Fibroblast of skin of left biceps (primary cell): ENCODE measurements at regions not wholly inside any gene's neighbourhood (a gene's known extent, or its start where the extent isn't known, plus 50 kb on each side); places are given as distances from the start of the nearest gene placed in this dataset.

ENCODE experiments used
- DNase-seq, 2 experiments: peaks; one replicate each; pipeline ENCODE4 v3.0.0-alpha.2; 2013; ENCODE audit warnings: low read depth in 2 of 2

DNA sequence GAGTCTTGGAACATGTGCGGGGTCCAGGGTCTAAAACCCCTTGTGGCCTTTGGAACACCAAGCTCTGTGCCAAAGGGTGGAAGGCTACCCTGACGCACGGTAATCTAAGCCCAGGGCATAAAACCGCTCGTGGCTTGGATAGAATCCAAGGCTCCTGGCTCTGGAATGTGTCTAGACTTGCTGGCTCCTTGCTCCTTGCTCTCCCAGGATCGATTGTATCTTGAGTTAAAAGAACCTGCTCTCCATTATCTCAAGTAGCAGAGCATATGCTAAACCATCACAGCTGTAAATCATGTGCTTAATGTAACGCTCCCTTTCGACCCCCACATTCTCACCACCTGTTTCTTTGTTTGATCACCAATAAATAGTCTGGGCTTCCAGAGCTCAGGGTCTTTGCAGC is 50.3 kb downstream of the TLCD4 start:
- peak; percentile 12 to 14 for DNase-seq

DNA sequence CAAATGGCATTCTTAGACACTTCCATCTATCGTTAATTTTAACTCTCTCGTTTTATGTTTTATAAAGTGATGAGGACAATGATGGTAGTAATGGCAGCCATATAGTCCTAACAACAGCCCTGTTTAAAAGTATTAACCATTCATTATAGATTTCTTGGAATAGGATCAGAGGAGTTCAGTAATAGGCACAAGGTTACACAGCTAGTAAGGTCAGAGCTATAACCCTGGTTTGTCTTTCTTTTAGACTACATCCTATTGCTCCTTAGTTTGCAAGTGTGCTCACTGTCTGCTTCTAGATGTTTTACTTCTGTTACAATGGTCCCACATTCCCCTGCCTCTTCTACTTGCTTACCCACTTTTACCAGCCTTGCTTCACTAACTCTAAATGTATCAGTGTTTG is 50.9 kb downstream of the TLCD4 start:
- DNase-seq = no peak

DNA sequence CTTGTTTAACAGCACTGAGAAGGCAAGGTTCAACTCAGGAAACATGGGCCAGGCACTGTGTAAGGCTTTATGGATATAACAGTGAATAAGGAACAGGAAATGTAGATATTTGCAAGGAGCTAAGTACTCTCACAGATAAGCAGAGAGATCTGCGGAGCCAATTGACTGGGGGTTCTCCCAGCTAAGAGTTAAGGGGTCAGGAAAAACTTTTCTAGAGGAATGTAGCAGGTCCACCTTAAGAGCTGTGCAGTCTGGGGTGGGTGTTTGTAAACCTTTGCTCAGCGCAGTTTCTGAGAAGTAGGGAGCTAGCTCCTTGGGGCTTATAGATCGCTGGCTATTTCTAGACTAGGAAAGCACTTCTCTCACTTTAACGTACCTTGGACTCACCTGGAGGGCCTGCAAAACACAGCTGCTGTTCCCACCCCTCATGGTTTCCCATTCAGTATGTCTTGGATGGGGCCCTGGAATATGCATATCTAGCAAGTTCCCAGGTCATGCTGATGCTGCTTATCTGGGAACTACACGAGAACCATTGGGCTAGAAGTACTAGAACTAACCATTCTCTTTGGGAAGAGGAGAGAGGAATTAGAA is 51.7 kb downstream of the TLCD4 start:
- DNase-seq = no peak

DNA sequence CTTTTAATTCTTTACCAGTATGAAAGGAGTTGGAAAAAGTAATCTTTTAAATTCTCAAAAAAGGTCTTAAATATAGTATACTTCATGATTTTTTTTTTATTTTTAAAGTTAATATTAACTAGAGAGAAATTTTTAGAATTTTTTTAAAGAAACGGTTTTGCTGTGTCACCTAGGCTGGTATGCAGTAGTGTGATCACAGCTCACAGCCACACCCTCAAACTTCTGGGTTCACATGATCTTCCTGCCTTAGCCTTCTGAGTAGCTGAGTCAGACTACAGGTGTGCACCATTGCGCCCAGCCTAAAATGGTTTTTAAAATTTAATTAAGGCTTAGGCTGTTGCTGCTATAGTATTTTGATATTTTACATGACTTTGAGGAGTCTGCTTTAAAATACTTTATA is 52.4 kb downstream of the TLCD4 start:
- no peak for DNase-seq

DNA sequence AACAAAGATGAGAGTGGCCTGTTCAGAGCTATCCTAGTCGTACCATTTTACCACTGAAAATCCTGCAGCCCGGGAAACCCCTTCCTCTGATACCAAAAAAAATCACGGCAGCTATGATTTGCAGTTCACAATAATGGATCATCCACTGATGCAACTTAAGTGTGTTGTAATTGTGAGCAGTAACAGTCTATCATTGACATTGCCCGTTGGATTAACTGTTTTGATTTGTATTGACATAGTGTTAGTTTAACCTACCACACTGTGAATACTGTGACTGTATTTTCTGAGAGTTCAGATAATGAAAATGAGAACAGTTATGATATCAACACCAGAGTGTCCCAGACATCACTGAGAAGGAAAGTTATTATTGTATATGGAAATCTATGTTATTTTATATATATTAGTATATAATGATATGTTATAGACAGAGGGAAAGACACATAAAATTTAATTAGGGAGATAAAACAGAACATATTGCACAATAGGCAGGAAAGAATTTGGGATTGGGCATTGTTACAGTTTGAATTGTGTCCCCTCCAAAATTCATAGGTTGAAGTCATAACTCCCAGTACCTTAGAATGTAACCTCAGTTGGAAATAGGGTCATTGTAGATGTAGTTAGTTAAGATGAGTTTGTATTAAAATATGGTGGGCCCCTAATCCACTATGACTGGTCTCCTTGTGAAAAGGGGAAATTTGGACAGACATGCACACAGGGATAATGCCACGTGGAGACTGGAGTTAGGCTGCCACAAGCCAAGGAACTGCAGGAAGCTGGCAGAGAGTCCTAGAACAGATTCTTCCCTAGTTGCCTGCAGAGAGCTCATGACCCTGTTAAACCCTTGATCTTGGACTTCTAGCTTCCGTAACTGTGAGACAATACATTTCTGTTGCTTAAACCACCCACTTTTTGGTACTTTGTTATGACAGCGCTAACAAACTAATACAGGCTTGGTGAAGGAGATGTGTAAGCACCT is 54.4 kb downstream of the TLCD4 start:
- DNase-seq = no peak

DNA sequence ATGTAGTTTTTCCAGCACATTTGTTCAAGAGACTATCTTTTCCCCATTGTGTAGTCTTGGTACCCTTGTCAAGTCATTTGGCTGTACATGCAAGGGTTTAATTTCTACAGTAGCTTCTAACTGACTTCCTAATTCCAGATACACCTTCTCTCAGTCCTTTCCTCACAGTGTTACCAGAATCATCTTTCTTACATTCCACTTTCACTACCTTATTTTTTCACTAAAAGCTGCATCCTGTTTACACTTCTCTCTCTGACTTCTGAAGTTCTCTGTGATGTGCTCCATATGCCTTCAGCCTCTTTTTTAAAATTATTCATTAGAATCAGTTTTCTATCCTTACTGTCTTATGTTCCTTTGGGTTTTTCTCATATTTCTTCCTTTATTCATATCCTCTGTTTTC is 57.1 kb upstream of the RWDD3 start:
- DNase-seq = no peak

DNA sequence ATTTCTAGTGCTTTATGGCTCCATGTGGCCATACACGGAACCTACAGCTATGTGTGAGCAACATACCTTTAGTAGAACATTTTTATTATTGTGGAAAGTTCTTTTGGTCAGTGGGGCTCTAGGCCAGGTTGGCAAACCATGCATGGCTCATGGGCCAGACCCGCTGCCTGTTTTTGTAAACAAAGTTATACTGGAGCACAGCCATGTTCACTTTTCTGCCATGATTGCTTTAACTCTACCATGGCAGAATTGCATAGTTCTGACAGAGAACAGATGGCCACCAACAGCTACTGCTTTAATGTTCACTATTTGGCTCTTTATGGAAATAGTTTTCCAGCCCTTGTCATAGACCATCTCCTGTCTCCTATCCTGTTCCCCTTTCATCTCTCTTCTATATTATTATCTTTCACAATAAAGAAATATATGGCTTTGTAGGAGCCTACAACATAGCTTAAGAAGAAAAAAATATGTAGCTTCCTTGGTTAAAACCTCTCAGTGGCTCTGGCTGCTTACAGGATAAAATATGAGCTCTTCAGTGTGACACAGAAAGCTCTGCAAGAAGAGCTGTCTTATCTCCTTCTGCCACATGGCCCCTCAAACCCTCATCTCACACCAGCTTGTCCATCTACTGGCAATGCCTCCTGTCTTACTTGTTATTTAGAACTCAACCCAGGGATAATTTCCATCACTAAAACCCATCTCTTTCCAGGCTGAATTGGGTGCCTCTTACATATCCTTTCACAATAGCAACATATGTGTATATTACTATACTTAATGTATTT is 54.6 kb upstream of the RWDD3 start:
- DNase-seq = no peak

DNA sequence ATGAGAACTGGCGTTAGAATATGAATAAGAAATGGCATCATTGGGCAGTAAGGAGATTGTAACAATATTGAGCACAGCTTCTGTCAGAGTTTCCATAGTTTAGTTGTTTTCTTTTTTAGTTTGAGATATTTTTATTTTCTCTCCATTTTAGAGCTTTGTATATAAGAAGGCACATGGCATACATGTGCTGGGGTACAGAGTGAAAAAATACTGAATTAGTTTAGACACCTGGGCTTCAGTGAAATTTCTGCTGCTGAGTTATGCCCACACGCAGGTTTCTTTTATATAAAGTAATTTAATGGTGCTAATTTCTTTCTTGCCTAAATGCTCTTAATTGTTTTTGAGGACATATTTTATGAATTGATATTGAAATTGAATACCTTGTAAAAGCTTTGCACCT is 53.6 kb upstream of the RWDD3 start:
- DNase-seq = no peak

DNA sequence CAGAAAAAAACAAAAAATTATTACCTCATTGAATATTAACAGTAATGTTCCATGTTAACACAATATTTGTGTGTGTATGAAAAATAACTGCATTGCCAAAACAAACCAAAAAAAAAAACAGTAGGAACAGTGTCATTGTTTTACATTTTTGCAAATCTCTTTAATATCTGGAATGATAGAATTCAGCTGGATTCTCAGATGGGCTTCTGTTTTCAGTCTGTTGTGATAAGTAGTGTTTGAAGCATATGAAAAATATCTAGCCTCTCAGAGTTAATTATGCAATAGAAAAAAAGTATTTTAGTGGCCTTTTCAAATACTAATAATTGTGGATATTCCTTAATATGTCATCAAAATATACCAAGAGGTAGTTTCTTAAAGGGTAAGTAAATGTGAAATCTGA is 52.9 kb upstream of the RWDD3 start:
- DNase-seq = no peak

DNA sequence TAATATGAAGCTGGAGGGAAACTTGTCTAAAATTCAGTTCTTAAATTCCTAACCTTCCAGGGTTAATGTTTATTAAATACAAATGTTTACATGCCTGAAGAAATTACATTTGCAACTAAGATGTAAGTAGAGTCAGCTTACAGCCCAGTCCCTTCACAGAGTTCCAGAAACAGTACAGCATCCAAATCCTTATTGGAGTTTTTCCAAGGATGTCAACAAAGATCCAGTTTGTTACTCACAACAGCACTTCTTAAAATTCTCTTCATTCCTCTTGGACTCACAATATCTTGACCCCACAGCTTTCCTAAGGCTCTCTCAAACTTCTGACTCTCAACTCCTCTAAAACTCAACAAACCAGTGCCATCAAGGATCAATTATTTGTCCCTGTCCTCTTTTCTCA is 50.1 kb upstream of the RWDD3 start:
- no peak for DNase-seq
